Right atrium auricular region (tissue), 2 donors: ENCODE measurements at regions not wholly inside any gene's neighbourhood (a gene's known extent, or its start where the extent isn't known, plus 50 kb on each side); places are given as distances from the start of the nearest gene placed in this dataset.

Source experiments
- DNase-seq: peaks from one replicate; pipeline ENCODE4 v3.0.0-alpha.2; 2019; ENCODE audit warnings: low spot score
- H3K27ac ChIP-seq, 2 donors: fragments of 200-600 bp; sonication (generic); 1 replicate in 1 of 2; 2 replicates in 1 of 2; pipeline ENCODE4 v1.5.1; 2016 to 2019
- H3K27me3 ChIP-seq, 2 donors: fragments of 200-600 bp; sonication (generic); one replicate each; pipeline versions ENCODE4 v1.5.1 to v1.6.0; 2017 to 2019
- H3K36me3 ChIP-seq: fragments of 200-600 bp; sonication (generic); one replicate; pipeline ENCODE4 v1.5.1; 2016
- H3K4me1 ChIP-seq, 2 donors: fragments of 200-600 bp; sonication (generic); one replicate each; pipeline versions ENCODE4 v1.5.1 to v1.6.0; 2017 to 2019
- H3K4me3 ChIP-seq, 2 donors: fragments of 200-600 bp; sonication (generic); 1 replicate in 1 of 2; 2 replicates in 1 of 2; pipeline ENCODE4 v1.5.1; 2017 to 2019; ENCODE audit warnings: mild to moderate bottlenecking in 1 of 2, moderate library complexity in 1 of 2
- H3K9me3 ChIP-seq, 2 donors: fragments of 200-600 bp; sonication (generic); one replicate each; pipeline ENCODE4 v1.5.1; 2019
- CTCF ChIP-seq, 2 donors: fragments of 200-600 bp; sonication (generic); IDR thresholded peaks; one replicate each; pipeline ENCODE4 v1.5.1; 2019; ENCODE audit warnings: antibody characterized with exemption in 2 of 2

GRCh38 chr14:104528496-104528895, 51.1 kb upstream of the C14orf180 start:
- Histone ChIP-seq H3K4me1 (no peaks in the 10 kb centered on the region), H3K9me3 (peaks cover 0 to 14% of the 10 kb centered on the region in 2 donors), H3K27me3 (no peaks in the 10 kb centered on the region), H3K27ac (no peak overlapping the region), H3K4me3 (no peak overlapping the region), H3K36me3 (no peaks in the 10 kb centered on the region)
- TF ChIP-seq CTCF (IDR thresholded peaks at IDR 0.05) = no peak
- DNase-seq = no peak
